Mesenchymal stem cell (in vitro differentiated cells and primary cell): ENCODE measurements at regions not wholly inside any gene's neighbourhood (a gene's known extent, or its start where the extent isn't known, plus 50 kb on each side); places are given as distances from the start of the nearest gene placed in this dataset.

ENCODE experiments used
- DNase-seq: peaks from one replicate; pipeline ENCODE4 v3.0.0-alpha.2; 2013
- H2AFZ ChIP-seq: one replicate; pipeline ENCODE4 v1.6.1; 2013; ENCODE audit warnings: low read depth, mild to moderate bottlenecking, control low read depth, inconsistent platforms, low read length, moderate library complexity
- H2AK5ac ChIP-seq: 2 replicates; pipeline ENCODE4 v1.6.1; 2013; ENCODE audit warnings: low read length, moderate library complexity, mild to moderate bottlenecking, inconsistent platforms; ENCODE audit not compliant: severe bottlenecking
- H2BK120ac ChIP-seq: one replicate; pipeline ENCODE4 v1.6.1; 2013; ENCODE audit warnings: low read depth, mild to moderate bottlenecking, inconsistent platforms, low read length, moderate library complexity
- H2BK12ac ChIP-seq, 2 experiments: one replicate each; pipeline ENCODE4 v1.6.1; 2013; ENCODE audit warnings: inconsistent platforms in 2 of 2, low read length in 2 of 2, mild to moderate bottlenecking in 2 of 2, moderate library complexity in 2 of 2, control low read depth in 1 of 2
- H2BK15ac ChIP-seq: one replicate; pipeline ENCODE4 v1.6.1; 2013; ENCODE audit warnings: mild to moderate bottlenecking, low read depth, inconsistent platforms; ENCODE audit not compliant: poor library complexity, severe bottlenecking
- H2BK5ac ChIP-seq: 2 replicates; pipeline ENCODE4 v1.6.1; 2013; ENCODE audit warnings: low read depth, mild to moderate bottlenecking, low read length, control low read depth, inconsistent platforms; ENCODE audit not compliant: poor library complexity, severe bottlenecking
- H3K14ac ChIP-seq, 2 experiments: one replicate each; pipeline ENCODE4 v1.6.1; 2013; ENCODE audit warnings: inconsistent platforms in 2 of 2, low read length in 2 of 2, control low read depth in 1 of 2, mild to moderate bottlenecking in 1 of 2, moderate library complexity in 1 of 2
- H3K18ac ChIP-seq, 2 experiments: one replicate each; pipeline ENCODE4 v1.6.1; 2013; ENCODE audit warnings: inconsistent platforms in 2 of 2, low read length in 2 of 2, control low read depth in 1 of 2, low read depth in 1 of 2, mild to moderate bottlenecking in 1 of 2
- H3K23ac ChIP-seq, 2 experiments: one replicate each; pipeline ENCODE4 v1.6.1; 2013; ENCODE audit warnings: inconsistent platforms in 2 of 2, low read length in 2 of 2, mild to moderate bottlenecking in 2 of 2, moderate library complexity in 2 of 2, control low read depth in 1 of 2
- H3K27ac ChIP-seq: 2 replicates; pipeline ENCODE4 v1.5.1; 2013; ENCODE audit warnings: mild to moderate bottlenecking, moderate library complexity, low read length, control low read depth, inconsistent platforms; ENCODE audit not compliant: poor library complexity, severe bottlenecking
- H3K27me3 ChIP-seq, 2 experiments: 2 replicates each; pipeline versions ENCODE4 v1.6.1 to v1.7.0; 2013; ENCODE audit warnings: low read length in 2 of 2, mild to moderate bottlenecking in 2 of 2, moderate library complexity in 2 of 2, control low read depth in 1 of 2, inconsistent platforms in 1 of 2; ENCODE audit not compliant: control insufficient read depth in 1 of 2, insufficient read depth in 1 of 2
- H3K36me3 ChIP-seq, 2 experiments: 2 replicates each; pipeline versions ENCODE4 v1.6.1 to v1.7.0; 2013; ENCODE audit warnings: low read length in 2 of 2, control low read depth in 1 of 2, inconsistent platforms in 1 of 2, low read depth in 1 of 2, mild to moderate bottlenecking in 1 of 2; ENCODE audit not compliant: insufficient read depth in 2 of 2, control insufficient read depth in 1 of 2
- H3K4ac ChIP-seq, 2 experiments: one replicate each; pipeline ENCODE4 v1.6.1; 2013; ENCODE audit warnings: inconsistent platforms in 2 of 2, low read length in 2 of 2, mild to moderate bottlenecking in 2 of 2, moderate library complexity in 2 of 2, control low read depth in 1 of 2, low read depth in 1 of 2
- H3K4me1 ChIP-seq: 2 replicates; pipeline ENCODE4 v1.6.1; 2013; ENCODE audit warnings: low read depth, low read length, control low read depth; ENCODE audit not compliant: control insufficient read depth, insufficient read depth
- H3K4me2 ChIP-seq: 2 replicates; pipeline ENCODE4 v1.6.1; 2013; ENCODE audit warnings: low read length, mild to moderate bottlenecking, inconsistent platforms; ENCODE audit not compliant: poor library complexity, severe bottlenecking
- H3K4me3 ChIP-seq, 2 experiments: 2 replicates each; pipeline versions ENCODE4 v1.5.1 to v1.7.0; 2013; ENCODE audit warnings: low read length in 2 of 2, mild to moderate bottlenecking in 2 of 2, control low read depth in 1 of 2, low read depth in 1 of 2; ENCODE audit not compliant: insufficient read depth in 1 of 2
- H3K79me1 ChIP-seq: replicated peaks from 2 replicates; pipeline ENCODE4 v1.6.1; 2013; ENCODE audit warnings: mild to moderate bottlenecking, control low read depth, low read length, inconsistent platforms; ENCODE audit not compliant: poor library complexity, severe bottlenecking
- H3K9ac ChIP-seq: 2 replicates; pipeline ENCODE4 v1.7.0; 2013; ENCODE audit warnings: mild to moderate bottlenecking, low read length, moderate library complexity
- H3K9me3 ChIP-seq: 2 replicates; pipeline ENCODE4 v1.7.0; 2013; ENCODE audit warnings: mild to moderate bottlenecking, low read length; ENCODE audit not compliant: control insufficient read depth
- H4K8ac ChIP-seq: one replicate; pipeline ENCODE4 v1.6.1; 2013; ENCODE audit warnings: inconsistent platforms, mild to moderate bottlenecking, low read length, moderate library complexity
- H4K91ac ChIP-seq: one replicate; pipeline ENCODE4 v1.6.1; 2013; ENCODE audit warnings: mild to moderate bottlenecking, low read length, inconsistent platforms
- WGBS: methylation state at CpG from one replicate; pipeline ENCODE4 v1.1.7; 2013; ENCODE audit warnings: mixed read lengths; 5-methylcytosine and 5-hydroxymethylcytosine counted together

DNA sequence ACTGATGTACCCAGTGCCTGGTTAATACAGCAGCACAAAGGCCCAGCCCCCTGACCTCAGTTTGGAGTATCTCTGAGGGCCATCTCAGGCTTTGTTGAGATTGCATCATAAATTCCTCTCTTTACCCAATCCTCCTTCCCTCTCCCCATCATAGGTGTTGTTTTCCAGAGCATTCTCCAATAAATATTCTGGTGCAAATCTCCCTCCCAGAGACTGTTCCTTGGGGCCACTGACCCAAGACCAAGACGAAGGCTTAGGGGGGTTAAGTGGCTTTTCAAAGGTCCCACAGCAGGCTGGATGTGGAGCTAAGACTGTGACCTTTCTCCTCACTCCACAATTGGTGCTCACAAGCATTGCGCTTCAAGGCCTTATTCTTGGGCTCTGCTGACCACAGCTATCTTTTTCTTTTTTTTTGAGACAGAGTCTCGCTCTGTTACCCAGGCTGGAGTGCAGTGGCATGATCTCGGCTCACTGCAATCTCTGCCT, 72.4 kb upstream of the ZMYND8 start:
- no peak for DNase-seq
- 77% methylated on average over 4 of the region's 4 CpGs for WGBS
- H4K8ac ChIP-seq, result no peak overlapping the region
- H3K9me3 ChIP-seq, result peaks cover 15% of the 10 kb centered on the region
- H3K4me1 ChIP-seq, result peaks cover 3% of the 10 kb centered on the region
- no peak overlapping the region for H3K27ac ChIP-seq
- H2AFZ ChIP-seq, result no peak overlapping the region
- no peak overlapping the region for H4K91ac ChIP-seq
- no peak overlapping the region for H2BK12ac ChIP-seq
- H3K23ac ChIP-seq, result no peak overlapping the region
- H2BK15ac ChIP-seq, result no peak overlapping the region
- no peaks in the 10 kb centered on the region for H3K27me3 ChIP-seq
- H3K9ac ChIP-seq, result no peak overlapping the region
- no peak overlapping the region for H3K18ac ChIP-seq
- H3K36me3 ChIP-seq, result no peaks in the 10 kb centered on the region
- no peak overlapping the region for H2BK5ac ChIP-seq
- no peak overlapping the region for H2BK120ac ChIP-seq
- no peak overlapping the region for H3K14ac ChIP-seq
- no peaks in the 10 kb centered on the region for H3K79me1 ChIP-seq
- no peak overlapping the region for H2AK5ac ChIP-seq
- no peak overlapping the region for H3K4me2 ChIP-seq
- no peak overlapping the region for H3K4me3 ChIP-seq
- H3K4ac ChIP-seq, result no peak overlapping the region

DNA sequence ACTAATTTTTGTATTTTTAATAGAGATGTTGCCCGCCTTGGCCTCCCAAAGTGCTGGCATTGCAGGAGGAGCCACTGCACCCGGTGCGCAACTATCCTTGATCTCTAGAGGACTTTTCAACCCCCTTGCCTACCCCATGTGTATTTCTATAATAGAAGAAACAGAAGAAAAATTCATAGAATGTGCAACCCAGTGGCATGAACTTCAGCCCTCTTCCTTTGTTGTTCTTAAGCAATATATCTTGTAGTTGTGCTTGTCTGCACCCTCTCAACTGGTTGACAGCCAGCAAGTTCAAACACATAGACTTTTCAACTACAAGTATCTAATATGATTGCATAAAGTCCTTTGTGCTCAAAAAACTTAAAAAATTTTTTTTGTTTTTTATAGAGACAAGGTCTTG, 72.3 kb upstream of the NCOA3 start:
- Histone ChIP-seq H3K4me2 (no peak overlapping the region), H4K8ac (no peak overlapping the region), H2BK15ac (no peak overlapping the region), H3K36me3 (no peaks in the 10 kb centered on the region), H3K27me3 (no peaks in the 10 kb centered on the region), H3K23ac (no peak overlapping the region), H3K14ac (no peak overlapping the region), H3K27ac (no peak overlapping the region), H2AK5ac (no peak overlapping the region), H2AFZ (no peak overlapping the region), H2BK5ac (no peak overlapping the region), H3K79me1 (no peaks in the 10 kb centered on the region), H3K4me3 (no peak overlapping the region), H3K9ac (no peak overlapping the region), H3K4me1 (peaks cover 3% of the 10 kb centered on the region), H3K4ac (no peak overlapping the region), H4K91ac (no peak overlapping the region), H3K18ac (no peak overlapping the region), H2BK12ac (no peak overlapping the region), H3K9me3 (peaks cover 15% of the 10 kb centered on the region), H2BK120ac (no peak overlapping the region)
- DNase-seq, result no peak
- WGBS, result 100% methylated on average over 1 of the region's 3 CpGs

DNA sequence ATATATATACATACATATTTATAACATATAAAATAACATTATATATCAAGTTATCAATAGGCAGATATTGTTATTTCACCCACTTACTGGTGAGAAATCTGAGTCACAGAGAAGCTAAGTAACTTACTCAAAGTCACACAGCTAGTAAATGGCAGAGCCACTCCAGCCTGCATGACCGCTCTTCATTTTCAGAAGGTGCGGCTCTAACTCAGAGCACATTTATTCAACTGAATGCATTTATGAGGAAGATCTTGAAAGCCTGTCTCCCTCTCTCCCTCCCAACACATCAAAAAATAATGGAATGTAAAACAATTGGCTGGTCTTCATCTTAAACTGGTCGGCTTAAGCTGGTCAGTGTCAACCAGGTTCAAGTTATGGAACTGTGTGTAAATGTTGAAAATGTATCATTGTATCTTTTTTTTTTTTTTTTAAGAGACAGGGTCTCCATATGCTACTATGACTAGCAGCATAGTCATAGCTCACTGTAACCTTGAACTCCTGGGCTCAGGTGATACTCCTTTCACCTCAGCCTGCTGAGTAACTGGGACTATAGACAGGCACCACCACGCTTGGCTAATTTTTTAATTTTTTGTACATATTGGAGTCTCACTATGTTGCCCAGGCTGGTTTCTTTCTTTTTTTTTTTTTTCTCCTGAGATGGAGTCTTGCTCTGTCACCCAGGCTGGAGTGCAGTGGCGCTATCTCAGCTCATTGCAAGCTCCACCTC, 70.7 kb upstream of the NCOA3 start:
- H3K4me2 ChIP-seq, result no peak overlapping the region
- H2BK120ac ChIP-seq, result no peak overlapping the region
- H2BK15ac ChIP-seq, result no peak overlapping the region
- H3K14ac ChIP-seq, result no peak overlapping the region
- no peak overlapping the region for H4K8ac ChIP-seq
- H3K4me1 ChIP-seq, result peaks cover 3% of the 10 kb centered on the region
- H3K9ac ChIP-seq, result no peak overlapping the region
- no peak overlapping the region for H3K23ac ChIP-seq
- WGBS, result 95% methylated on average over 3 of the region's 5 CpGs
- H2BK12ac ChIP-seq, result no peak overlapping the region
- no peak overlapping the region for H3K27ac ChIP-seq
- peaks cover 15% of the 10 kb centered on the region for H3K9me3 ChIP-seq
- DNase-seq, result no peak
- H3K18ac ChIP-seq, result no peak overlapping the region
- H2AK5ac ChIP-seq, result no peak overlapping the region
- no peak overlapping the region for H3K4me3 ChIP-seq
- H2AFZ ChIP-seq, result no peak overlapping the region
- H3K79me1 ChIP-seq, result no peaks in the 10 kb centered on the region
- H2BK5ac ChIP-seq, result no peak overlapping the region
- H3K36me3 ChIP-seq, result no peaks in the 10 kb centered on the region
- H3K27me3 ChIP-seq, result no peaks in the 10 kb centered on the region
- no peak overlapping the region for H3K4ac ChIP-seq
- no peak overlapping the region for H4K91ac ChIP-seq

DNA sequence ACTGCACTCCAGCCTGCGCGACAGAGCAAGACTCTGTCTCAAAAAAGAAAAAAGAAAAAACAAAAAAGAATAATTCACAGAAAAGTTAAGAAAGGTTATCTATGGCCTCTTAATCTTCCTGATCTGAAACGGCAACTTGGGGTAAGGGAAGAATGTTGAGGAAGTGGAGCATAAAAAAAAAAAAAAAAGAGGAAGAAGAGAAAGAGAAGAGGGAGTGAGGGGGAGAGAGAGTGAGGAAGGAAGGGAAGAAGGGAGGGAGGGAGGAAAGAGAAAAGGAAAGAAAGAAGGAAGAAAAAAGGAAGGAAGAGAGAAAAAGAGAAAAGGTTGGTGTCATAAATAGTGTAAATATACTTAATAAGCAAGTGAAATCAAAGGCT, 68.9 kb upstream of the NCOA3 start:
- Histone ChIP-seq H3K23ac (no peak overlapping the region), H3K9ac (no peak overlapping the region), H2BK5ac (no peak overlapping the region), H2BK15ac (no peak overlapping the region), H3K27ac (no peak overlapping the region), H2BK120ac (no peak overlapping the region), H2AFZ (no peak overlapping the region), H4K91ac (no peak overlapping the region), H3K4ac (no peak overlapping the region), H2BK12ac (no peak overlapping the region), H3K9me3 (peaks cover under 1% of the 10 kb centered on the region), H2AK5ac (no peak overlapping the region), H3K4me3 (no peak overlapping the region), H3K14ac (no peak overlapping the region), H3K4me2 (no peak overlapping the region), H3K27me3 (no peaks in the 10 kb centered on the region), H3K18ac (no peak overlapping the region), H3K4me1 (peaks cover 3% of the 10 kb centered on the region), H3K36me3 (no peaks in the 10 kb centered on the region), H4K8ac (no peak overlapping the region), H3K79me1 (no peaks in the 10 kb centered on the region)
- WGBS, result 83% methylated on average over 1 of the region's 3 CpGs
- no peak for DNase-seq
